HG03342 (cell line): ENCODE measurements at regions not wholly inside any gene's neighbourhood (a gene's known extent, or its start where the extent isn't known, plus 50 kb on each side); places are given as distances from the start of the nearest gene placed in this dataset.

ENCODE experiments used
- ATAC-seq: cut with Tn5 transposase; IDR thresholded peaks from one replicate; pipeline ENCODE4 v1.9.1; 2021; ENCODE audit warnings: mild to moderate bottlenecking, moderate library complexity; ENCODE audit not compliant: unreplicated experiment

GRCh38 chr11:8740129-8740528 lies 57.5 kb downstream of the RPL27A start:
- no peak for ATAC-seq

GRCh38 chr11:8744423-8744822 lies 61.8 kb downstream of the RPL27A start:
- no peak for ATAC-seq

GRCh38 chr11:8745431-8746253 lies 63.0 kb downstream of the RPL27A start:
- ATAC-seq: no peak

GRCh38 chr11:8746331-8746974 lies 63.9 kb downstream of the RPL27A start:
- no peak for ATAC-seq

GRCh38 chr11:8747173-8747572 lies 64.6 kb downstream of the RPL27A start:
- no peak for ATAC-seq

- no peak for ATAC-seq
These were observed 65.7 kb downstream of the RPL27A start for GRCh38 chr11:8748317-8748716.

- ATAC-seq: no peak
These were observed 66.6 kb downstream of the RPL27A start for GRCh38 chr11:8749202-8749601.

GRCh38 chr11:8754241-8754640 lies 71.6 kb downstream of the RPL27A start:
- ATAC-seq: no peak

- ATAC-seq: no peak
These were observed 73.6 kb downstream of the RPL27A start for GRCh38 chr11:8756201-8756600.

GRCh38 chr11:8757047-8757446 lies 74.5 kb downstream of the RPL27A start:
- no peak for ATAC-seq

GRCh38 chr11:8757533-8757932 lies 74.9 kb downstream of the RPL27A start:
- no peak for ATAC-seq

GRCh38 chr11:8758619-8759169 lies 76.1 kb downstream of the RPL27A start:
- no peak for ATAC-seq

- ATAC-seq: no peak
These were observed 77.0 kb downstream of the RPL27A start for GRCh38 chr11:8759634-8760033.

- no peak for ATAC-seq
These were observed 78.3 kb downstream of the RPL27A start for GRCh38 chr11:8760896-8761295.

GRCh38 chr11:8763070-8763685 lies 80.6 kb downstream of the RPL27A start:
- no peak for ATAC-seq

GRCh38 chr11:8765294-8765693 lies 82.7 kb downstream of the RPL27A start:
- no peak for ATAC-seq

GRCh38 chr11:8766043-8766987 lies 83.7 kb downstream of the RPL27A start:
- ATAC-seq: no peak

- ATAC-seq: no peak
These were observed 84.4 kb downstream of the RPL27A start for GRCh38 chr11:8766988-8767374.

GRCh38 chr11:8767466-8768142 lies 85.0 kb downstream of the RPL27A start:
- ATAC-seq: no peak
